Testis (tissue), 2 donors: ENCODE measurements at regions not wholly inside any gene's neighbourhood (a gene's known extent, or its start where the extent isn't known, plus 50 kb on each side); places are given as distances from the start of the nearest gene placed in this dataset.

Source experiments
- POLR2A ChIP-seq: fragments of 450-650 bp; IDR thresholded peaks from one replicate; pipeline ENCODE4 v1.6.1; 2017; ENCODE audit warnings: antibody characterized with exemption, mild to moderate bottlenecking, moderate library complexity
- TF ChIP-seq, protein P1 (sequence below), 3 experiments: fragments of 450-650 bp in 2 of 3; fragments of 200-600 bp in 1 of 3; sonication (generic) in 1 of 3; IDR thresholded peaks; one replicate each; pipeline ENCODE4 v1.5.1; 2016 to 2019; ENCODE audit warnings: antibody characterized with exemption in 3 of 3, mild to moderate bottlenecking in 2 of 3, moderate library complexity in 1 of 3

DNA sequence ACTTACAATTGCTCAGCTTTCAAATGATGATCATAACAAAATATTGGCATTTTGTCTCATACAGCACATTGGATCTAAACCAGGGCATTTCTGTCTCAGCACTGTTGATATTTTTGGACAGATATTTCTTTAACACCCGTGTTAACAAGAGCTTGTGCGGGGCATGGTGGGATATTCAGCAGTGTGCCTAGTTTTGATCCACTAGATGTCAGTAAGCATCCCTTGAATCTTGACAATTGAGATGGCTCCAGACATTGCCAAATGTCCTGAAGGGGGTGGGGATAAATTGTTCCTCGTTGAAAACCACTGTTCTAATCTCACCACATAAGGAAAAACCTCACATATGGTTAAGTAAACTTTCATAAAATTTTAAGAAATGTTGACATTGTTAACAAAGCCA, 806.3 kb downstream of the STIM2 start:
- TF ChIP-seq, protein P1, sequence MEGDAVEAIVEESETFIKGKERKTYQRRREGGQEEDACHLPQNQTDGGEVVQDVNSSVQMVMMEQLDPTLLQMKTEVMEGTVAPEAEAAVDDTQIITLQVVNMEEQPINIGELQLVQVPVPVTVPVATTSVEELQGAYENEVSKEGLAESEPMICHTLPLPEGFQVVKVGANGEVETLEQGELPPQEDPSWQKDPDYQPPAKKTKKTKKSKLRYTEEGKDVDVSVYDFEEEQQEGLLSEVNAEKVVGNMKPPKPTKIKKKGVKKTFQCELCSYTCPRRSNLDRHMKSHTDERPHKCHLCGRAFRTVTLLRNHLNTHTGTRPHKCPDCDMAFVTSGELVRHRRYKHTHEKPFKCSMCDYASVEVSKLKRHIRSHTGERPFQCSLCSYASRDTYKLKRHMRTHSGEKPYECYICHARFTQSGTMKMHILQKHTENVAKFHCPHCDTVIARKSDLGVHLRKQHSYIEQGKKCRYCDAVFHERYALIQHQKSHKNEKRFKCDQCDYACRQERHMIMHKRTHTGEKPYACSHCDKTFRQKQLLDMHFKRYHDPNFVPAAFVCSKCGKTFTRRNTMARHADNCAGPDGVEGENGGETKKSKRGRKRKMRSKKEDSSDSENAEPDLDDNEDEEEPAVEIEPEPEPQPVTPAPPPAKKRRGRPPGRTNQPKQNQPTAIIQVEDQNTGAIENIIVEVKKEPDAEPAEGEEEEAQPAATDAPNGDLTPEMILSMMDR (IDR thresholded peaks at IDR 0.05): no peak
- no peak for TF ChIP-seq POLR2A
